ENCODE measurements at regions not wholly inside any gene's neighbourhood (a gene's known extent, or its start where the extent isn't known, plus 50 kb on each side); places are given as distances from the start of the nearest gene placed in this dataset.

- Histone ChIP-seq H3K27ac (no peak overlapping the region), H3K27me3 (no peaks in the 10 kb centered on the region), H3K36me3 (no peaks in the 10 kb centered on the region), H3K4me1 (ENCODE audit: insufficient read depth) (no peaks in the 10 kb centered on the region), H3K9me3 (no peaks in the 10 kb centered on the region), H3K4me3 (no peak overlapping the region)
- intact Hi-C loops (cut with DNase I): no loop called here
- no peak for DNase-seq
- TF ChIP-seq POLR2A (IDR thresholded peaks at IDR 0.05) (no peak), EP300 (IDR thresholded peaks at IDR 0.05) (no peak), CTCF (IDR thresholded peaks at IDR 0.05) (no peak)
- 62 to 71% (median 68%) methylated on average over 2 of the region's 2 CpGs for WGBS, 3 donors
These were observed 249.5 kb downstream of the SQOR start for GRCh38 chr15:45884289-45884688.

DNA sequence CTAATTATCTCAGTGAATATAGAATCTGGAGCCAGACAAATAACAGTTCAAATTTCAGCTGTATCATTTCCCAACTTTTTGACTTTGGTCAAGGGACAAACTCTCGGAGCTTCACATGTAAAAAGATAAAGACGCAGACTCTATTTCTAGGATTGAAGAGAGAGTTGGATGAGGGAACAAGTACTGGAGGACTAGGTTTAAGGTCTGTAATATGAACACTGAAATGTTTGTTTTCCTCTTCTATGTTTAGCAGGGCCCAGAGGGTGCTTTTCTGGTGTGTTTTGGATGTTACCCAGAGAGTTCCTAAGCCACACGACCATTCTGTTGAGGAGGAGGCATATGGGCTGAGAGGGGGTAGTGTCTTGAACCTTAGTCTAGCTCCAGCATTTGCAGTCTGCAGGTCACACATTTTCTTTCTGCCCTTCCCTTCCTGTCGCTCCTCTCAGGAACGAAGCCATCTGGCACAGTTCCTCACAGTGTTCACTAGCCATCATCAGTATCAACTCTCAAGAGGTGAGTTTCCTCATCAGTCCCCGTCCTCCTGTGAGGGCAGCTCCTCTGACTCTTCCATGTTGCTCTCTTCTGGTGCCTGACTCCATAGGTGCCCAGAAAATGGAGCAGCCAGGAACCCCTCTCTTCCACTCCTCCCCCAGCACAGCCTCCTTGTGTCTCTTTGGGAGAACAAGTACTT lies 250.1 kb downstream of the SQOR start:
- TF ChIP-seq POLR2A (IDR thresholded peaks at IDR 0.05) (no peak), CTCF (IDR thresholded peaks at IDR 0.05) (no peak), EP300 (IDR thresholded peaks at IDR 0.05) (no peak)

GRCh38 chr15:45885801-45886200 lies 251.0 kb downstream of the SQOR start:
- H3K9me3 ChIP-seq: no peaks in the 10 kb centered on the region
- no peaks in the 10 kb centered on the region for H3K36me3 ChIP-seq
- 93 to 96% (median 93%) methylated on average over 21 of the region's 21 CpGs for WGBS, 3 donors
- H3K4me1 ChIP-seq (ENCODE audit: insufficient read depth): no peaks in the 10 kb centered on the region
- TF ChIP-seq CTCF (IDR thresholded peaks at IDR 0.05) (no peak), EP300 (IDR thresholded peaks at IDR 0.05) (no peak), POLR2A (IDR thresholded peaks at IDR 0.05) (no peak)
- H3K27me3 ChIP-seq: no peaks in the 10 kb centered on the region
- intact Hi-C loops (cut with DNase I): no loop called here
- H3K4me3 ChIP-seq: no peak overlapping the region
- no peak overlapping the region for H3K27ac ChIP-seq
- no peak for DNase-seq

More for the DNA sequence above, 250.1 kb downstream of the SQOR start:
- Histone ChIP-seq H3K4me3 (no peak overlapping the region), H3K36me3 (no peaks in the 10 kb centered on the region), H3K27ac (no peak overlapping the region), H3K27me3 (no peaks in the 10 kb centered on the region), H3K9me3 (no peaks in the 10 kb centered on the region), H3K4me1 (ENCODE audit: insufficient read depth) (no peaks in the 10 kb centered on the region)
- DNase-seq: no peak
- 36 to 55% (median 39%) methylated on average over 6 of the region's 6 CpGs for WGBS, 3 donors
- intact Hi-C loops (cut with DNase I): no loop called here

- intact Hi-C loops (cut with DNase I): no loop called here
- TF ChIP-seq POLR2A (IDR thresholded peaks at IDR 0.05): no peak
- no peak for TF ChIP-seq CTCF (IDR thresholded peaks at IDR 0.05)
- no peak for TF ChIP-seq EP300 (IDR thresholded peaks at IDR 0.05)
- WGBS, 3 donors: 10 to 15% (median 13%) methylated on average over 2 of the region's 2 CpGs
- DNase-seq: no peak
- Histone ChIP-seq H3K4me1 (ENCODE audit: insufficient read depth) (no peaks in the 10 kb centered on the region), H3K36me3 (no peaks in the 10 kb centered on the region), H3K9me3 (no peaks in the 10 kb centered on the region), H3K4me3 (no peak overlapping the region), H3K27ac (no peak overlapping the region), H3K27me3 (no peaks in the 10 kb centered on the region)
These were observed 256.9 kb downstream of the SQOR start for GRCh38 chr15:45891766-45892165.
